Heart right ventricle (tissue), 16 donors: ENCODE measurements at regions not wholly inside any gene's neighbourhood (a gene's known extent, or its start where the extent isn't known, plus 50 kb on each side); places are given as distances from the start of the nearest gene placed in this dataset.

Source experiments
- ATAC-seq, 8 donors: fragments of 200-7000 bp; cut with Tn5 transposase; one replicate each; pipeline ENCODE4 v1.9.1; 2020; ENCODE audit warnings: mild to moderate bottlenecking in 8 of 8, moderate library complexity in 8 of 8, moderate number of reproducible peaks in 1 of 8
- DNase-seq, 2 donors: peaks; one replicate each; pipeline ENCODE4 v3.0.0-alpha.2; 2020
- H3K27ac ChIP-seq, 10 donors: fragments of 200-600 bp; sonication (generic) in 2 of 10; one replicate each; pipeline versions ENCODE4 v1.5.0 to v1.8.0; 2020 to 2022; ENCODE audit warnings: mild to moderate bottlenecking in 3 of 10
- H3K27me3 ChIP-seq, 7 donors: fragments of 200-600 bp; one replicate each; pipeline ENCODE4 v1.8.0; 2021 to 2022; ENCODE audit warnings: mild to moderate bottlenecking in 2 of 7
- H3K36me3 ChIP-seq, 9 donors: fragments of 200-600 bp; sonication (generic) in 1 of 9; one replicate each; pipeline versions ENCODE4 v1.5.0 to v1.8.0; 2020 to 2022; ENCODE audit warnings: mild to moderate bottlenecking in 2 of 9
- H3K4me1 ChIP-seq, 9 donors: fragments of 200-600 bp; sonication (generic) in 1 of 9; one replicate each; pipeline versions ENCODE4 v1.5.0 to v1.8.0; 2020 to 2022; ENCODE audit warnings: mild to moderate bottlenecking in 4 of 9
- H3K4me3 ChIP-seq, 10 donors: fragments of 200-600 bp; sonication (generic) in 2 of 10; one replicate each; pipeline versions ENCODE4 v1.5.0 to v1.8.0; 2020 to 2022; ENCODE audit warnings: mild to moderate bottlenecking in 7 of 10, moderate library complexity in 2 of 10
- H3K9me3 ChIP-seq, 11 donors: fragments of 200-600 bp in 10 of 11; sonication (generic) in 2 of 11; one replicate each; pipeline versions ENCODE4 v1.5.0 to v1.8.0; 2013 to 2022; ENCODE audit warnings: mild to moderate bottlenecking in 2 of 11, control low read depth in 1 of 11, moderate library complexity in 1 of 11
- WGBS, 2 donors: extraction: QIAGEN DNeasy Blood & Tissue Kit; methylation state at CpG; one replicate each; pipeline ENCODE4 v1.1.7; 2013; ENCODE audit warnings: inconsistent platforms in 1 of 2; 5-methylcytosine and 5-hydroxymethylcytosine counted together
- intact Hi-C, 10 donors: fragments of 100-400 bp; cut with DNase I; formaldehyde crosslinking; loops; one replicate each; pipeline versions ENCODE4 v1.11.1 to v1.14.2; 2022
- TF ChIP-seq, protein P1 (sequence below), 9 donors: fragments of 200-600 bp; sonication (generic) in 2 of 9; IDR thresholded peaks; one replicate each; pipeline versions ENCODE4 v1.5.0 to v1.8.0; 2021 to 2022; ENCODE audit warnings: antibody characterized with exemption in 9 of 9, mild to moderate bottlenecking in 5 of 9, moderate library complexity in 1 of 9
- donor health status: Arrhythmogenic right ventricular cardiomyopathy.
- donor health status: ischemic (EF 13 %, LVEDD 7.1; RV severe dilation, severe dysfunction).
- donor health status: healthy with polysubstance abuse.
- donor health status: DM: no; HTN: yes; CAD: no.
- donor health status: DM: no; HTN: no; CAD: no.
- donor health status: ischemic (EF 25% LVEDD 6.9; RV normal size, moderate dysfunction).
- donor health status: ischemic (EF 25% LVEDD 5.7; RV mildly dilated, moderate dysfunction).
- donor health status: healthy.
- donor health status: DM: yes; HTN: yes; CAD: no.
- donor health status: Ischemic cardiomyopathy.
- donor health status: ischemic (EF 35%, LVEDD 5.7; RV mildly dilated, moderate dysfunction).
- donor health status: nonischemic (EF 11% LVEDD 7.7; RV severe dilation, severe dysfunction).
- donor health status: DM: yes; HTN: yes; CAD: no.
- donor health status: PGD.
- donor health status: ischemic (EF 29% LVEDD 5.4; RV normal size, mild dysfunction).
- donor health status: nonischemic (EF 23%, LVEDD 6.1; RV moderate dilation, normal function).

DNA sequence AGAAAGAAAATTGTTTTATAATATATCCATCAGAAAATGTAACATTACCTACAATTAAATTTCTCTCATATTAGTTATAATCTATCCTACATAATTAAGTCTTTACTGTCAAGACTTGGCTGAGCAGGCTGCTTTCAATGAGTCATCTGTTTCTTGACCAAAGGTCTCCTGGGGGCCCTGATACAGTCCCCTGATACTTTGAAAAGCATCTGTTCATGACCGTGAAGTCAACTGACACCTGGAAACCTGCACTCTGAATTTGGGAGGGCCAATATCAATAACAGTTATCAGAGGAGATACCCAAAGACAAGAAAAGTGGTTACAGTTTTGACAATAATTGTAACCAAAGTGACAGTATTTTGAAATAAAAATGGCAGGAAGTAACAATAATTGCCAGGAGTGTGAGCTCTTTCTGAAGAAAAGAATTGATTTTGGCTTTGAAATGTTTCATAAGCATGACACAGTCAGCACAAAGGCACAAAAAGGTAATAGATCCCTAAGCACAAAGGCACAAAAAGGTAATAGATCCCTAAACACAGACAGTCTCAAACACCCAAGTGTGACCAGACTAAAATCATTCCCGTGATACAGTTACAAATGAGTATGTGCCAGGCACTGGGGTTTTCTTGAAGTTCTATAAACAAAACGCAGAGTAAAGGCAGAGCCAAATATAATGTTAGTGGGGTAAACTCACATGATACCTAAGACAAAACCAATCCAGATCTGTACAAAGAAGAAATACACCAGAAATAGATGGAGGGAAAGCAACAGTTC lies 260.7 kb downstream of the PLOD2 start:
- H3K4me3 ChIP-seq: no peak overlapping the region
- ATAC-seq (no peak), DNase-seq (no peak)
- no peaks in the 10 kb centered on the region for H3K9me3 ChIP-seq
- no peaks in the 10 kb centered on the region for H3K27me3 ChIP-seq
- H3K27ac ChIP-seq: no peak overlapping the region
- TF ChIP-seq, protein P1, sequence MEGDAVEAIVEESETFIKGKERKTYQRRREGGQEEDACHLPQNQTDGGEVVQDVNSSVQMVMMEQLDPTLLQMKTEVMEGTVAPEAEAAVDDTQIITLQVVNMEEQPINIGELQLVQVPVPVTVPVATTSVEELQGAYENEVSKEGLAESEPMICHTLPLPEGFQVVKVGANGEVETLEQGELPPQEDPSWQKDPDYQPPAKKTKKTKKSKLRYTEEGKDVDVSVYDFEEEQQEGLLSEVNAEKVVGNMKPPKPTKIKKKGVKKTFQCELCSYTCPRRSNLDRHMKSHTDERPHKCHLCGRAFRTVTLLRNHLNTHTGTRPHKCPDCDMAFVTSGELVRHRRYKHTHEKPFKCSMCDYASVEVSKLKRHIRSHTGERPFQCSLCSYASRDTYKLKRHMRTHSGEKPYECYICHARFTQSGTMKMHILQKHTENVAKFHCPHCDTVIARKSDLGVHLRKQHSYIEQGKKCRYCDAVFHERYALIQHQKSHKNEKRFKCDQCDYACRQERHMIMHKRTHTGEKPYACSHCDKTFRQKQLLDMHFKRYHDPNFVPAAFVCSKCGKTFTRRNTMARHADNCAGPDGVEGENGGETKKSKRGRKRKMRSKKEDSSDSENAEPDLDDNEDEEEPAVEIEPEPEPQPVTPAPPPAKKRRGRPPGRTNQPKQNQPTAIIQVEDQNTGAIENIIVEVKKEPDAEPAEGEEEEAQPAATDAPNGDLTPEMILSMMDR (IDR thresholded peaks at IDR 0.05): no peak
- no peaks in the 10 kb centered on the region for H3K4me1 ChIP-seq
- 81 to 88% methylated on average over 3 of the region's 3 CpGs for WGBS, 2 donors
- intact Hi-C loops: no loop called here
- no peaks in the 10 kb centered on the region for H3K36me3 ChIP-seq

DNA sequence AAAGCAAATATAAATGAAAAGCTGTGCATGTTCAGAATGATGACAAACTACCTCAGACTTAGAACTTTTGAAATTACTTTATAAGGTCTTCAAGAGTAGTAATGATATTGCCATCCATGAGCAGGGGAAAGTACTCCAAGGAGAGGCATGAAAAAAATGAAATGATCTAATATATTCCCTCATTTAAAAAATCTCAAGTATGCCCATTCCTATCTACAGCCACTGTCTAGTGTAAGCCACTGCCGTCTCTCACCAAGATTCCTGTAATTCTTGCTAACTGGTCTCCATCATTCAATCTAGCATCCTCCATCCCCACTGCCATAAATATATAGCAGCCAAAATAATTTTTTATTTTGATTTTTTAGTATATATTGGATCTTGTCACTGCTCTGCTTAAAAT lies 258.8 kb downstream of the PLOD2 start:
- WGBS, 2 donors: 28 to 64% methylated on average over 1 of the region's 1 CpG

DNA sequence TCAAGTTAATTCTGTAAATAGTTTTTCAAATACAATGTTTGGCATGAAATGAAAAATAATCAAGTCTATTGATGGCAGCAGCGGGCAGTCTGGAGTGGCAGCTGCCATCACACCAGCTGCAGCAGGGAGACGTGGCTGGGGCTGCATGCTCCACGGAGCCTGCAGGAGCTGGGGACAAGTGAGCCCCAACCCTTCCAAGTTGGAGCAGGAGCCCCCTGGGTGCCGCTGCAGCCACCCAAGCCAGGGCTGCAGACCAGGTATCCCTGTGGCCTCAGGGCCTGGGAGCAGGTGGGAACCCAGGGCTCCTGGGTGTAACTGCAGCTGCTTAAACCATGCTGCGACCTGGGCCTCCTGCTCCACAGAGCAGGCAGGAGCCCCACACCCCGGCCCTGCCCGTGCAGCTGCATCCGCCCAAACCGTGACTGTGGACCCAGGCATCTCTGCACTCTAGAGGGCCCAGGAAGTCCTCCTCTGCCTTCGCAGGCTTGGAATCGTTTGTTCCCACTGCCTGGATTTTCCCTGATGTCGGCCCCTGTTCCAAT lies 257.4 kb downstream of the PLOD2 start:
- no peaks in the 10 kb centered on the region for H3K4me1 ChIP-seq
- intact Hi-C loops: no loop called here
- H3K9me3 ChIP-seq: no peaks in the 10 kb centered on the region
- no peak overlapping the region for H3K27ac ChIP-seq
- TF ChIP-seq, protein P1 (IDR thresholded peaks at IDR 0.05): no peak
- ATAC-seq (no peak), DNase-seq (no peak)
- no peaks in the 10 kb centered on the region for H3K27me3 ChIP-seq
- H3K4me3 ChIP-seq: no peak overlapping the region
- H3K36me3 ChIP-seq: no peaks in the 10 kb centered on the region
- 88 to 90% methylated on average over 12 of the region's 12 CpGs for WGBS, 2 donors

More for the DNA sequence above, 258.8 kb downstream of the PLOD2 start:
- H3K27ac ChIP-seq: no peak overlapping the region
- intact Hi-C loops: no loop called here
- DNase-seq: no peak
- TF ChIP-seq, protein P1 (IDR thresholded peaks at IDR 0.05): no peak
- no peaks in the 10 kb centered on the region for H3K9me3 ChIP-seq
- H3K36me3 ChIP-seq: no peaks in the 10 kb centered on the region
- H3K4me3 ChIP-seq: no peak overlapping the region
- no peak for ATAC-seq
- no peaks in the 10 kb centered on the region for H3K4me1 ChIP-seq
- no peaks in the 10 kb centered on the region for H3K27me3 ChIP-seq

DNA sequence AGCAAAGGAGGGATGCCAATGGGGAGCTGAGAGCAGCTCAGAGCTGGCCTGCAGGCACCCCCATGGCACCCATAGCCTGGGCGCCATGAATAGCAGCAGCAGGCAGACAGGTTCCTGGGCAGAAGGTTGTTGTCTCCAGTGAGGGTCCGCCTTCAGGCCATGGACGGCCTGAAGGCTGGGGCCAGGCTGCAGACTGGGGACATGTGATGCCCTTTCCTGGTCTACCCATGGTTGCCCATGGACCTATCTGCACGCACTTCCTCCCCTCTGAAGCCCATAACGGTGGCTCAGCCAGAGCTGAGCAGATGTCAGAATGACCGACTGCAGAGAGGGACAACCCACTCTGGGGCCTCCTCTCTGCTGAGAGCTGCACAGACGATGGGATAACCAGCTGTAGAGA lies 256.8 kb downstream of the PLOD2 start:
- Histone ChIP-seq H3K36me3 (no peaks in the 10 kb centered on the region), H3K4me1 (no peaks in the 10 kb centered on the region), H3K27ac (no peak overlapping the region), H3K9me3 (no peaks in the 10 kb centered on the region), H3K4me3 (no peak overlapping the region), H3K27me3 (no peaks in the 10 kb centered on the region)
- ATAC-seq (no peak), DNase-seq (no peak)
- 84 to 88% methylated on average over 7 of the region's 7 CpGs for WGBS, 2 donors
- TF ChIP-seq, protein P1 (IDR thresholded peaks at IDR 0.05): no peak
- intact Hi-C loops: no loop called here
